ENCODE measurements at regions not wholly inside any gene's neighbourhood (a gene's known extent, or its start where the extent isn't known, plus 50 kb on each side); places are given as distances from the start of the nearest gene placed in this dataset.

DNA sequence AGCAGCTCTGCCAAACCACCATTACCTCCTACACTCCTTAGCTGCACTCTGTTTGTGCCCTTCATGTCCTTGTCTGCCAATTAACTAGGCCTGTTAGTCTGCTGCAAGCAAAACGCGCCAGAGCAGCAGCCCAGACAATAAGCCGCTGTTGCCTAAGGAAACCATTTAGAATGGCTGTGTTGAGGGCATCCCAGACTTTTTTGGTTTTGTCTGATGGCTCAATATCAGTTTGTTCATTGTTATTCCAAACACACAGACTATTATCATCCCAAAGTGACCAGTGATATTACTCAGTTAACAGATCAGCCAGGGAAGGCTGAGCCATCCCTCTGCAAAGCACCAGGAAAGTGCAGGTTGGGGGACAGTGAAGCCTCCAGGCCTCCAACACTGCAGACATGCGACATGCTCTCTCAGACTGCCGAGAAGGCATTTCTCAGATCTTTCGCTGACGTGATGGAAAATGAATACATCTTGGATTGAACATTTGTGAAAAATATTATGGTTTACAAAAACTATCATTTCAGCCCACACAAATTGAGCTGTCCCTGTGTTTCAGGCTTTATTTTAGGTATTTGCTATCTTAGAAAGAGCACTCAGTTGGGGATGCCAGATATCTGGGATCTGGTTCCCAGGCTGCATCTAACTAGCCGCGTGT, 182.0 kb upstream of the HNRNPA3 start:
- peaks cover 17% of the 10 kb centered on the region for H3K27me3 Mint-ChIP-seq
- H3K4me1 Mint-ChIP-seq: no peaks in the 10 kb centered on the region
- no peak overlapping the region for H3K27ac Mint-ChIP-seq
- H3K9me3 Mint-ChIP-seq: no peaks in the 10 kb centered on the region
- H3K36me3 Mint-ChIP-seq (ENCODE audit: low read depth): no peaks in the 10 kb centered on the region
- H3K4me3 Mint-ChIP-seq: no peak overlapping the region
- intact Hi-C loops (cut with micrococcal nuclease): no loop called here
- DNase-seq: no peak

DNA sequence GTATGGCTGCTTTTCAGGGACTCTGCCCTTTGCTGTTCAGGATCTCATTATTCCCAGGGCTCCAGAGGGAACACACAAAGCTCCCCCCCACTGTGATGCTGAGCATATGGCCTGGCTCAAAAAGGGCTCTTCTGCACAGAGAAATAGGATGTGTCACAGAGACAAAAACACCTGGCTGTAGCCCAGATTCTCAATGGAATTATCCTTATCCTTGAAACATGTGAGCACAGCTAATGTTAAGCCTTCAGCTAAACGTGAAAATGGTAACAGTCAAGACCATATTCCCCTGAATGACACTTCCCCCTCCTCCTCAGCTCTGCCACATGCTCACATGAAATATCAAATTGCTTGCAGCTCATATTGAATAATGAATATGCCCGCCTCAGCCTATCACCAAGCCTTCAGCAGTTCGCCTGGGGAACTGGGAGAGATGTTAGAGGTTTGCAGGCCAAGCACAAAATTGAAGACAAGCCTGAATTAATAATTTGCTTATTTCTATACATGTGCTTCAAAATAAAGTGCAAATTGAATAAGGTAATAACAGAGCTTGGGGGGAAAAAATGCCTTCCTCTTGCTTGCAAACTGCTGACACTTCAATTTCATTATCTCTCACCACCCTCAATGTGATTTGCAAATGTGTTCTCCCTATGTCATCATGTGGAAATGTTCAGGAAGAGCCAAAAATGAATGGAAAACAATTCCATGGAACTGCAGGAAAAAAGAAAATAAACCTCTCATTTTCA, 181.0 kb upstream of the HNRNPA3 start:
- DNase-seq: no peak
- Mint-ChIP-seq H3K27ac (no peak overlapping the region), H3K36me3 (ENCODE audit: low read depth) (no peaks in the 10 kb centered on the region), H3K4me3 (no peak overlapping the region), H3K27me3 (peaks cover 14% of the 10 kb centered on the region), H3K9me3 (no peaks in the 10 kb centered on the region), H3K4me1 (no peaks in the 10 kb centered on the region)
- intact Hi-C loops (cut with micrococcal nuclease): no loop called here

DNA sequence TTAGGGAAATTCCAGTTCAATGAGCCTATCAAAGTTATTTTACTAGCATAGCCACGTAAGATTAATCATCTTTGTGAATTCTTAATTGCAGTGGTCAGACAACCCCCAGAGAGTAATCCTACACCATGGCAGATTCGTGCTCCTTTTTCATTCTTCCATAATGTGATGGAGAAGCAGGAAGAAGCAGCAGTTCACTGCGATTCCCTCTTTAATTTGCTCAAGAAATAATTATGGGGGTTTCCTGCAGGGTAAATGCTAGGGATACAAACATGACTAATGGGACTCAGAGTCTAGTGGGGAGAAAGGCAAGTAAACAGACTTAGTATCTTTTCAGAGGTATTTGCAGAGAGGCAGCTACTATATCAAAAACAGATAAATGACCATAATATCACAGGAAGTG, 175.8 kb upstream of the HNRNPA3 start:
- H3K36me3 Mint-ChIP-seq (ENCODE audit: low read depth): no peaks in the 10 kb centered on the region
- no peak overlapping the region for H3K4me3 Mint-ChIP-seq
- H3K27ac Mint-ChIP-seq: no peak overlapping the region
- no peaks in the 10 kb centered on the region for H3K9me3 Mint-ChIP-seq
- H3K27me3 Mint-ChIP-seq: peaks cover 20% of the 10 kb centered on the region
- no peak for DNase-seq
- intact Hi-C loops (cut with micrococcal nuclease): no loop called here
- H3K4me1 Mint-ChIP-seq: no peaks in the 10 kb centered on the region

DNA sequence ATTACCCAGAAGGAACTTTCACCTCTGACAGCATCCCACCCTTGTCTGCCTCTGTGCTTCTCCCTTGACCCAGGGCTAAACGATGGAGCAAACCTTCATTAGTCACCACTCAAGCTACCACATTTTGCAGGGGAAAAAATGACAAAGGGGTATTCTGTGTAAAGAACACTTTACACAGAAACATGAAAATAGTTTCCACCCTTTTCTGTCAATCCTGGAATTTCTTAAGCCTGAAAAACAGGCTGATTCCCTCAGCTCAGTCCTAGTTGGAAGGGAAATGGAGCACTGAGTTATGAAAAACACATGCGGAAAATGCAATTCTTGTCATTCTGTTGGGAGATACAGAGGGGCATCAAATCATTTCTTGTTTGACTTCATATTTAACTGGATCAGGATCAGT, 175.0 kb upstream of the HNRNPA3 start:
- Mint-ChIP-seq H3K27me3 (peaks cover 21% of the 10 kb centered on the region), H3K4me3 (no peak overlapping the region), H3K9me3 (no peaks in the 10 kb centered on the region), H3K36me3 (ENCODE audit: low read depth) (no peaks in the 10 kb centered on the region), H3K4me1 (no peaks in the 10 kb centered on the region), H3K27ac (no peak overlapping the region)
- DNase-seq: no peak
- intact Hi-C loops (cut with micrococcal nuclease): no loop called here

DNA sequence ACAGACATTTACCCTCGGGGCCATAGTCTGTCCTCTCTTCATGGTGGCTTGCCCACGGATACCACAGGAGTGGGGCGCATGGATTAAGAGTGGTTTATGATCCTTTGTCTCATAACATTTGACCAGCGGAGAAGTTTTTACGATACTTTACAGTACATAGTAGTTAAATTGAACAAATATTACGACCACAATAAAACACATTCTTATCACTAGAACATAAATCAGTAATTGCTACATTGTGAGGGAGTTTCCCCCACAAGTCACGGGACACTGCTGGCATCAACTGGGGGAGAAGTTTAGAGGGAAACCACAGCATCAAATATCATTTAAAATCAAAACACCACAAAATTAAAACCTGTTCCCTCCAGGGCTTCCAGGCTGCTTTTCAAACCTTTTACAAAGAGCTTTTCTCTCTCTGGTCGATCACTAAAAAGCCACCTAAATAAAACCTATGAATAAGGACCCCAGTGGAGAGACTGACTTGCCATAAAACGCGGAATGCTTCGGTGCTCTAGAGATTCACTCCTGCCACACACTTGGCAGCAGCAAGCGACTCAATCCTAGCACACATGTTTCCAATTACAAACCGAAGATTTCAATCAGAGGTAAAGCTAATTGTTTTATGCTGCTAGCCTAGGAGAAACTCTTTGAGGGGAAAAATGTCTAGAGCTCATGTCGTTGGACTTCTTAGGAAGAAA, 173.7 kb upstream of the HNRNPA3 start:
- Mint-ChIP-seq H3K36me3 (ENCODE audit: low read depth) (no peaks in the 10 kb centered on the region), H3K27me3 (peaks cover 24% of the 10 kb centered on the region), H3K9me3 (no peaks in the 10 kb centered on the region), H3K27ac (no peak overlapping the region), H3K4me3 (no peak overlapping the region), H3K4me1 (no peaks in the 10 kb centered on the region)
- no peak for DNase-seq
- intact Hi-C loops (cut with micrococcal nuclease): no loop called here

DNA sequence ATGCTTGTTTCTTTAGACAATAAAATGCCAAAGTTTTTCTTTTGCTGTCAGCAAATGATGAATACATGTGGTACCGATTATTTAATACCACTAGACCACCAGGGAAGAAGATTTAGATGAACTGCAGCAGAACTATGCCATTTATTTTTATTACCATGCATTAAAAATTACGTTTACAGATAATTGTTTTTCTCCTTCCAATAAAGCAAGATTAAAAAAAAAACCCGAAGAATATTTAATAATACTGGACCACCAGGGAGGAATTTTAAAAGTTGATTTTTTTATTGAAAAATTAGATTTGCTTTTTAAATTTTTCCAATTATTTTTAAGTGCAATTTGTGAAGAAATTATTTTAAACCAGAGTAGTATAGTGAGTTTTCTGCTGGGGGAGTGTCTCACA, 170.3 kb upstream of the HNRNPA3 start:
- peaks cover 25% of the 10 kb centered on the region for H3K27me3 Mint-ChIP-seq
- H3K9me3 Mint-ChIP-seq: no peaks in the 10 kb centered on the region
- no peak overlapping the region for H3K4me3 Mint-ChIP-seq
- intact Hi-C loops (cut with micrococcal nuclease): no loop called here
- DNase-seq: no peak
- no peak overlapping the region for H3K27ac Mint-ChIP-seq
- H3K4me1 Mint-ChIP-seq: no peaks in the 10 kb centered on the region
- no peaks in the 10 kb centered on the region for H3K36me3 Mint-ChIP-seq (ENCODE audit: low read depth)

DNA sequence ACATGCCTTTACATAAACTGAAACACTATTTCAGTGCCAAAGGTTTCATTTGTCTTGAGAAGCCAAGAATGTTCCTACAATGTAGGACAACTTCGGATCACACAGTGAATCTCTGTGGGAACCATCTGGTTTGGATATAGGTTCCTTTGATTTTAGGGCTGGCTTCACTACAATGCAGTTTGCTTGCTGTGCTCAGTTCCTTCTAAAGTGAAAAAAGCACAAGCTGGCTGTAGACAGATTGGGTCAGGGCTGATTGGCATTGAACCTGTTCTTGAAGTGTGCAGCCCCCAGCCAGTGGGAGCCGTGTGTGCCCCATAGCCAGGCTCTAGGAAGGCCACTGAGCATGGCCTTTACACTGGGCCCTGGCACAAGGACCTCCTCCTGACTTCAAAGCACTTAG, 167.9 kb upstream of the HNRNPA3 start:
- intact Hi-C loops (cut with micrococcal nuclease): no loop called here
- no peak overlapping the region for H3K27ac Mint-ChIP-seq

DNA sequence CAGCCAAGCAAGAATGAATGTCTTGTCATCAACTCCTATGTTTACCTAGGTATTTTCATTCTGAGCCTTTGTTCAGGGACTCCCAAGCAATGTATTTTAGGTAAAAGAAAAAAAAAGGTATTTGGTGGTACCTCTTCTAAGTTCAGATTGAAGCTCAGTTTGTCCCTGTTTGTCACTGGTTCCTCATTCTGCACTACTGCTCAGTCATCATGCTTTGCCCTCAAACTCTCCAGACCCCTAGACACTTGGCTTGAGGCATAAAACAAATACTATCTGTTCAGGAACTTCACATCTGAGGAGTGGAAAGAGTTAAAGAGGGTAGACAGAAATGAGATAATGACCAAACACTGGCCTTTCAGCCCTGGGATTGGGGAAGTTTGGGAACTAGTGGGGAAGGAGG, 163.6 kb upstream of the HNRNPA3 start:
- Mint-ChIP-seq H3K4me1 (no peaks in the 10 kb centered on the region), H3K27me3 (peaks cover 31% of the 10 kb centered on the region), H3K4me3 (no peak overlapping the region), H3K9me3 (peaks cover 3% of the 10 kb centered on the region), H3K36me3 (ENCODE audit: low read depth) (no peaks in the 10 kb centered on the region), H3K27ac (no peak overlapping the region)
- intact Hi-C loops (cut with micrococcal nuclease): no loop called here
- no peak for DNase-seq

More for the DNA sequence above, 167.9 kb upstream of the HNRNPA3 start:
- Mint-ChIP-seq H3K36me3 (ENCODE audit: low read depth) (no peaks in the 10 kb centered on the region), H3K9me3 (peaks cover 3% of the 10 kb centered on the region), H3K4me3 (no peak overlapping the region), H3K4me1 (no peaks in the 10 kb centered on the region), H3K27me3 (peaks cover 24% of the 10 kb centered on the region)
- no peak for DNase-seq

DNA sequence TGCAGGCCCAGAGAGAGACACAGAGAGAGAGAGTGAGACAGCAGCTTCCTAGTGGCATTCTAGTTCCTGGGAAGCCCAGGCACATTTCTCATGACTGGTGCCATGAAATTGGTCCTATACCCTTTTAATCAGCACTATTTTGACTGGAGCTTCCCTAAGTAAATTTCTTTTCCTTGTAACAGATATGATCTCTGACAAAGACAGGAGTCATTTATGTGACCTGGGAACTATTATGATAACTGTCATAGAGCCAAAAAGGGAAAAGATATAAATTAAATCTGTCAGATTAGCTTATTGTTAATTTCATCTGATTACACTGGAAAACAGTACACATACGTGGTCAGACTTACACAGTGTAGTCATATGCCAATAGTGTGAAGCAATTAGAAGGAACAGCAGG, 161.3 kb upstream of the HNRNPA3 start:
- H3K4me1 Mint-ChIP-seq: no peaks in the 10 kb centered on the region
- no peak overlapping the region for H3K4me3 Mint-ChIP-seq
- intact Hi-C loops (cut with micrococcal nuclease): no loop called here
- H3K27me3 Mint-ChIP-seq: peaks cover 29% of the 10 kb centered on the region
- DNase-seq: no peak
- H3K9me3 Mint-ChIP-seq: peaks cover 3% of the 10 kb centered on the region
- no peaks in the 10 kb centered on the region for H3K36me3 Mint-ChIP-seq (ENCODE audit: low read depth)
- H3K27ac Mint-ChIP-seq: no peak overlapping the region

DNA sequence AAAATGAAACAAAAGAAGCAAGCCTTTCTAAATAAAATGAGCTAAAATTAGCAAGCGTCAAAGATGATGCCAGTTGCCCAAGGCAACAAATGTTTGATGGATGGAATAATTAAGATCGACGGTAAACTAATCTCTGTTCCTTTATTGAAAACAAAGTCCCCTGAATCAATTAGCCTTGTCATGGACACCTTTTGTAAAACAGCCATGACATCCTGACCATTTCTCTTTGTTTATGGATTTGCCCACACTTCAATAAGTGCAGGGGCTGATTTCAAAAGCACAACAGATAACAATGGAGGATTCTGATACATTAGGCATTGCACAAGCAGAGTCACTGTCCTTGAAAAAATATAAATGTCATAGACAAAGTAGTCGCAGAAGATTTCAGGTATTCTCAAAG, 160.1 kb upstream of the HNRNPA3 start:
- H3K4me3 Mint-ChIP-seq: no peak overlapping the region
- H3K36me3 Mint-ChIP-seq (ENCODE audit: low read depth): no peaks in the 10 kb centered on the region
- H3K4me1 Mint-ChIP-seq: no peaks in the 10 kb centered on the region
- H3K27ac Mint-ChIP-seq: no peak overlapping the region
- peaks cover 32% of the 10 kb centered on the region for H3K27me3 Mint-ChIP-seq
- intact Hi-C loops (cut with micrococcal nuclease): no loop called here
- H3K9me3 Mint-ChIP-seq: peaks cover 3% of the 10 kb centered on the region
- DNase-seq: no peak

DNA sequence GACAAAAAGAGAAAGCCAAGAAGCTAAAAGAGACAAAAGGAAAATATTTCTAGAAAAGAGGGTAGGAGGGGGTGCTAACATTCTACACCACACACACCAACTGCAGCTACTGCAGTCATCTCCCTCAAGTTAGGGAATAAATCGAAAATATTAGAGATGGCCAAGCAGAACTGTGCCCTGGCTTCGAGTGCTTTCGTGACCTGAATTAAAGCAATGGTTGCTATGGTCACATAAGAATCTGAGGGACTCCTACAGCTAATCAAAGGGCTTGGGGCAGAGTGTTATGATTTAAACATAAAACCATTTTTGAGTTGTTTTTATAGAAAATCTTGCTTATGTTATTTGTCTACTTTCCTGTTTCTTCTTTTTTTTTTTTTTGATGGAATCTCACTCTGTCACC, 159.6 kb upstream of the HNRNPA3 start:
- no peak for DNase-seq
- no peak overlapping the region for H3K4me3 Mint-ChIP-seq
- H3K27me3 Mint-ChIP-seq: peaks cover 33% of the 10 kb centered on the region
- H3K36me3 Mint-ChIP-seq (ENCODE audit: low read depth): no peaks in the 10 kb centered on the region
- peaks cover 3% of the 10 kb centered on the region for H3K9me3 Mint-ChIP-seq
- H3K4me1 Mint-ChIP-seq: no peaks in the 10 kb centered on the region
- intact Hi-C loops (cut with micrococcal nuclease): no loop called here
- H3K27ac Mint-ChIP-seq: no peak overlapping the region

DNA sequence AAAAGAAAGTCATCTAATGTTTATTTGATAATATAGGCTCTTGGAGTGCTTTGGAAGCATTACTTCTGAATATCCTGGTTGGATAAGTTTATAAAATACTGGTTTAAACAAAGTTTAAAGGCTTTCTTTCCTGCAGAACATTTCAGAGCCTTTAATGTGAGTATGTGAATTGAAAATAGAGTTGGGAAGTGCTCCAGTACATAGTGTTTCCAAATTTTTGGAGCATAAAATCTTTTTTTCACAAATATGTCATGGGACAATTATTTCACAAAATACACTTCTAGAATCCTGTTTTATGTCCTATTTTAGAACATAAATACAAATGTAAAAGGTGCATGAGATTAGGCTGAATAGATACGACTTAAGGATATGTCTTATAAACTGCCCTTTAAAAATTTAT, 158.9 kb upstream of the HNRNPA3 start:
- H3K4me3 Mint-ChIP-seq: no peak overlapping the region
- peaks cover 3% of the 10 kb centered on the region for H3K4me1 Mint-ChIP-seq
- H3K9me3 Mint-ChIP-seq: peaks cover 3% of the 10 kb centered on the region
- no peak overlapping the region for H3K27ac Mint-ChIP-seq
- intact Hi-C loops (cut with micrococcal nuclease): no loop called here
- H3K27me3 Mint-ChIP-seq: peaks cover 33% of the 10 kb centered on the region
- H3K36me3 Mint-ChIP-seq (ENCODE audit: low read depth): no peaks in the 10 kb centered on the region
- DNase-seq: no peak

DNA sequence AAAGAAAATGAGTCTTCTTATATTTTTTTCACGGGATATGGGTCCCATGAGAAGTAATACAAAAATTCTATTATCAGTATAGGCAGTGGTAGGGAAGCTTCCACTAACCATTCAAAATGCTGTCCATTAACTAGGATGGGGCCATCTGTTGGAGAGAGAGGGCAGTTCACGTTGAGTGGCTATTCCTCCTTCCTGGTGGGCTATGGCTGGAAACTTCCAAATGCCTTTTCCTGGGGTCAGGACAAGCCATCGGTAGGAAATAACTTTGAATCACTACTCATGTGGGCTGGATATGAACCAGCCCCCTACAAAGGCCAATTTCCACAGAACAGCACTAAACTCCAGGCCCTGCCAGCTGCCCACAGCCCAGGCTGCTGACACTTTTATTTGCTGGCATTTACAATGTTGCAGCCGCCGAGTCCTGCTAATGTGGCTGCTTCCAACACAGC, 156.1 kb upstream of the HNRNPA3 start:
- Mint-ChIP-seq H3K9me3 (no peaks in the 10 kb centered on the region), H3K4me3 (no peak overlapping the region), H3K27me3 (peaks cover 15% of the 10 kb centered on the region), H3K27ac (no peak overlapping the region), H3K36me3 (ENCODE audit: low read depth) (no peaks in the 10 kb centered on the region), H3K4me1 (peaks cover 7% of the 10 kb centered on the region)
- intact Hi-C loops (cut with micrococcal nuclease): no loop called here
- DNase-seq: no peak

DNA sequence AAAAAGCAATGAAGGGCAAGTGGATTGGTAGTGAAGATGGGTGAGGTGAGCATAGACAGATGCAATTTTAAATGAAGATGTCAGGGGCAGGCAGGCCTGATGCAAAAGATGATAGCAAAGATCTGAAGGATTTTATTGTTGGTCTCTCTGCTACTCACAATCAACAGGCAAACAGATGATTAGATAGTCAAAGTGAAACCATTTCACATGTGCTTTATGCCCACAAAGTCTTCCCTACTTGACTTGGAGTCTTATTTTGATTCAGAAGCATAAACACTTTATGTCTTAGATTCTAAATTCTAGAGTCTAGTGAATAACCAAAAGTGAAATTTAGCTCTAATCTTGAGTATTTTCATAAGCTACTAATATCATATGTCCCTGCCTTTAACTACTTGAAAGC, 153.8 kb upstream of the HNRNPA3 start:
- peaks cover 7% of the 10 kb centered on the region for H3K4me1 Mint-ChIP-seq
- intact Hi-C loops (cut with micrococcal nuclease): no loop called here

More for the DNA sequence above, 153.8 kb upstream of the HNRNPA3 start:
- Mint-ChIP-seq H3K4me3 (no peak overlapping the region), H3K27me3 (peaks cover 6% of the 10 kb centered on the region), H3K36me3 (ENCODE audit: low read depth) (no peaks in the 10 kb centered on the region), H3K27ac (no peak overlapping the region), H3K9me3 (no peaks in the 10 kb centered on the region)
- DNase-seq: no peak

Data from activated CD4-positive, alpha-beta T cell treated with anti-CD3 and anti-CD28 coated beads, Interleukin-2, amount 10 ng/mL, durations not matched to agents 24 days and 14 days (primary cell).